CD1c-positive myeloid dendritic cell (primary cell): ENCODE measurements at regions not wholly inside any gene's neighbourhood (a gene's known extent, or its start where the extent isn't known, plus 50 kb on each side); places are given as distances from the start of the nearest gene placed in this dataset.
A peak's percentile ranks its signal among the peaks of the same experiment; 100 is the strongest.
"Not testable (repeated sequence)": the region's sequence is repeated elsewhere in the genome, so short reads cannot be mapped to it uniquely, and the experiment has no call there.

Experiments used
- DNase-seq: peaks from one replicate; pipeline ENCODE4 v3.0.0-alpha.2; 2016; ENCODE audit errors: extremely low spot score

DNA sequence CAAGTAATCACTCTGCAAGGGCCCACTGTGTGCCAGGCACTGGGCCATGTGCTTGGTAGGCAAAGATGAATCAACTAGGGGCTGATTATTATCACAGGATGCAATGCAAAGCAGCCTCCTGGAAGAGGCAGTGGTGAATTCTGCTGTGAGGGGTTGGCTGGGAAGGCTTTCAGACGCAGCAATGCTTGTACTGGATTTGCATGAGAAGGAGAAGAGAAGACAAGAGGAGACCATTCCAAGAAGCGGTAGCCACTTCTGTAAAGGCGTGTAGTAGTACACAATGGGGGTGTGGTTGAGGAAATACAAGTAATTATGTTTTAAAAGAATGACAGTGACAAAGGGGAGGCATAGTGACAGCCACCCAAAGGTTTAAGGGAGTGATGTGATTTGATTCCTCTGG lies 502.7 kb downstream of the PLCL1 start:
- no peak for DNase-seq

GRCh38 chr2:198304859-198305258 lies 500.5 kb downstream of the PLCL1 start:
- DNase-seq: no peak

DNA sequence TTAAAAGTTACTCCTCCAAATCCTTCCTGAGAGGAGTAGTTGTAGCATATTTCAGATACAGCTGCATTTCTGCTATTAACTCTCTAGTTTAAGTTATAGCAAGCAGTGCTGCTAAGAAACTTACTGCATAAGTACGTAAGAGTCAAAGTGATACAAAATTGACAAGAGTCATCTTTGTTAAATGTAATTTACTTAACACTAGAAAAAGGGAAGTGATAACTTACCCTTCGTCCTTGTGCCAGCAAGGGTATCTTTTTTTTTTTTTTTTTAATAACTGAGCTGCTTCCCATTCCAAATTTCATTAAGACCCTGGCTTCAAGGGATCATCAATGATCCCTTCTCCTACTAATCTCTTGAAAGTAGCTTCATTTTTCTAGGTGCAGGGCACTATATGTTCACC lies 493.0 kb downstream of the PLCL1 start:
- peak; percentile 45 for DNase-seq

GRCh38 chr2:198296665-198297308 lies 492.4 kb downstream of the PLCL1 start:
- DNase-seq: peak; percentile 68

GRCh38 chr2:198293281-198293680 lies 488.9 kb downstream of the PLCL1 start:
- no peak for DNase-seq

DNA sequence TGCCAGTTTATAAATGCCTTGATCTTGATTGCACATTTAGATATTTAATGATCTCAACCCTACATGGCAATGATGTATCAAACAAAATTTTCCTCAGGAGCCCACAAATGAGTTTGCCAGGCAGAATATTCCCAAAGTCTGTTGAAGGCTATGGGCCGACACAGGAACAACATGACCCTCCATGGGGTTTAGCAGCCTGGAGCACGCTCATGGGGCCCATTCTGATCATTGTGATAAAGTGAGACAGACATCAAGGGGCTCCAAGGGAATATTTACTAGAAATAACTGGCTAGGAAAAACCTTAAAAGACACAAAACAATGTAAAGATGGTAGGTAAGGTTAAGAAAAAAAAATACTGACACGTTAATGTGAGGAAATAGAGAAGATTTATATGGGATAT lies 485.4 kb downstream of the PLCL1 start:
- DNase-seq: no peak

DNA sequence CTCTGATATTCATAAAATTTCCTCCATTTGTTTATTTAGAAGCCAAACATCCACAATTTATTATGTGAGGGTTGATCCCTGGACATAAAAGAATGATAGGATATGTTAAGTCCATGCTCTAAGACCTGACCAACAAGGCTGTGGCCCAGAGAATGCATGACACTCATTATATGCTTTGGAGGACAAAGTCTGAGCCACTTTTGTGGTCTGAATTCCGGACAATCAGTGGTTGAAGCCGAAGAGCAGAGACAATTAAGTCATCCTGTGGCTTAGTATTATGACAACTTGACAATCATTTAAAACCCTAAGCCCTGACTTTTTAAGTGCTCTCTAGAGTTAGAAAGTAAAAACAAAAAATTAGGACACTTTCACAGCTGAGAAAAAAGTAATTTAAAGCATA lies 483.3 kb downstream of the PLCL1 start:
- no peak for DNase-seq

GRCh38 chr2:198285216-198285615 lies 480.8 kb downstream of the PLCL1 start:
- no peak for DNase-seq

GRCh38 chr2:198283146-198283545 lies 478.8 kb downstream of the PLCL1 start:
- DNase-seq: no peak

DNA sequence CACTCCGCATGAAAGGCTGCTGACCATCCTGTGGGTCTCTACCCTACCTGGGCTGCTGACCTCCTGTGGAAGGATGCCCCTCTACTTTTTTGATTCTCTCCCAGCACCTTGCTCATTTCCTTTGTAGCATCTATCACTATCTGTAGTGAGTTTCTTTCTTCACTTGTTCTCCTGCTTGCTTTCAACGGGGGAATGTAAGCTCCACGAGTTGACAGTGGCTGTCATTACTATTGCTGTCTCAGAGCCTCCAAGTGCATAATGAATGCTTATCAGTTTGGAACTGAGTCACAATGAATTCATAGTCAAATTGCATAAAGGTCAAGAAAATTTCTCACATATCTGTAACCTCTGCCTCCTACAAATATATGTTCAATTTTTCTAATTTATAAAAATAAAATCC lies 477.7 kb downstream of the PLCL1 start:
- DNase-seq: no peak

DNA sequence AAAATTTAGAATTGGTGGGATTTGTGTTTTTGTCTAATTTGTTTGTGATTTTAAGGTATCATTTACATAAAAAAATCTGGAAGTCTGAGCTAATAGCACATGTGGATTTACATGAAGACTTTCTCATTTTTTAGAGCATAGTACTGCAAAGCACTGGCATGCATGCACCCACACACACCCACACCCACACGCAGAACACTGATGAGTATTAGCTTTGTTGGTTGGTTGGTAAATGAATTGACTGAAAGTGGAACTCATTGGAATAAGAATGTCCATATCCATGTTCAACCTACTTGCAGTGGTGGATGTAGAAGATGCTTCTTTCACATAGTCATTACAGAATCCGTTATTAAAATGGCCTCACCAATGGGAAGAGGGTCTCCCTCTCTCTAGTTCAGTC lies 475.8 kb downstream of the PLCL1 start:
- DNase-seq: no peak

- DNase-seq: no peak
Observed at GRCh38 chr2:198279026-198279425, 474.6 kb downstream of the PLCL1 start.

GRCh38 chr2:198277181-198277580 lies 472.8 kb downstream of the PLCL1 start:
- DNase-seq: no peak

- DNase-seq: no peak
Observed at GRCh38 chr2:198273660-198274059, 469.3 kb downstream of the PLCL1 start.

DNA sequence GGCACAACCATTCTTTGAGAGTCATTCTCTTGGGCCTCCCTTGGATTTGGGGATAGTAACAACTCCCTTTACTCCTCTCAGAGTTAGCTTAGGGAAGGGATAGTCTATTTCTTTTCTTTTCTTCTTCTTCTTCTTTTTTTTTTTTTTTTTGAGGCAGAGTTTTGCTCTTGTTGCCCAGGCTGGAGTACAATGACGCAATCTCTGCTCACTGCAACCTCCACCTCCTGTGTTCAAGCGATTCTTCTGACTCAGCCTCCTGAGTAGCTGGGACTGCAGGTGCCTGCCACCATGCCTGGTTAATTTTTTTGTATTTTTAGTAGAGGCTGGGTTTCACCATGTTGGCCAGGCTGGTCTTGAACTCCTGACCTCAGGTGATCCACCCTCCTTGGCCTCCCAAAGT lies 465.8 kb downstream of the PLCL1 start:
- not testable (repeated sequence) for DNase-seq

- no peak for DNase-seq
Observed at GRCh38 chr2:198268519-198268918, 464.1 kb downstream of the PLCL1 start.

- no peak for DNase-seq
Observed at GRCh38 chr2:198259496-198259895, 455.1 kb downstream of the PLCL1 start.

- DNase-seq: no peak
Observed at GRCh38 chr2:198254536-198255090, 450.2 kb downstream of the PLCL1 start.

DNA sequence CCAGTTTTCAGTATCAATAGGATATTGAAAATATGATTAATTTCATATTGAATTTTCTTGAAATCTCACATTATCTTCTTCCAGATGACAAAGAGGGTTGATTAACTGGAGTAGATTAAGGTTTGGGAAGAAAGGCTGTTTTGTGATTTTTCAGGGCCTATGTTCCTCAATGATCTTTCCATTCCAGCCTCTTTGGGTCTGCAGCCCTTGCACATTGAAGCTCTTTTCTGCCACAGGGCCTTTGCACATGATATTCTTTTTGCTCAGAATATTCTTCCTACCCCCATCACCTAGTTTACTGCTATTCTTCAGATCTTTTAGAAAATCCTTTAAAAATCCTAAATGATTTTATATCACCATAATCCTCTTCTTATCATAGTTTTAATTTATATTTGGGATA lies 449.6 kb downstream of the PLCL1 start:
- DNase-seq: no peak

- DNase-seq: no peak
Observed at GRCh38 chr2:198252472-198252871, 448.1 kb downstream of the PLCL1 start.

DNA sequence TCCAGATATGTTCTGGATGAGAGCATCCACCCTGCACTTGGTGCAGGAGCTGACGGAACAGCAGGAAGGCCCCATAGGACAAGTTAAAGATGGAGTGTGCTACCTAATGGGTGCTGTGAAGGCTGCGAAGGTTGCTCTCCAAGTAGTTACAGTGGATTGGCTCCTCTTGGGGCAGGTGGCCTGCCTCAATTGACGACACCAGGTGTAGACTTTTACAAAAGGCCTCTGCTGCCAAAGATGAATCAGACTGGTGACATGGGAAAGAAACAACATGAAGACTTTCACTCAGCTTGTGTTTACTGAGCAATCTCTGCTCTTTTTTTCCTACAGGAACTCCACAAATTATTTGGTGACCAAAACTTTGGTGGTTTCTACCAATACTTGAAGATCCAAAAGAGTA lies 437.7 kb downstream of the PLCL1 start:
- DNase-seq: no peak

- no peak for DNase-seq
Observed at GRCh38 chr2:198238429-198238828, 434.0 kb downstream of the PLCL1 start.

DNA sequence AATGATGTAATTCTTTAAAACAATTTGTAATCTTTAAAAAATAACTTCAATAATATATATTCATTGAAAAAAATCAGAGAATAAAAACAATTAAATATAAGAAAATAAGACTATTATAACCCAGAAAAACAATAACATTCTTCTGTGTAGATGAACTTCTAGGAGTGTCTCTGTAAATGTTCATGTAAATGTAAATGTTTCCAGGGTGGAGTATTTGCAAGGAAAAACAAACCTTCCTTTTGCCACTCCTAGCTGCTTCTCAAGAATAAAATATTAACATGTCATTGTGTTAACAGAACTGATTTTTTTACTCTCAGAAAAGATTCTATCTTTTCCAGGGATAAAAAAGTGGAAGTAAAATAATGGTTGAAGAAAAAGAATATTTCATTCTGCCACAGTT lies 431.9 kb downstream of the PLCL1 start:
- no peak for DNase-seq

DNA sequence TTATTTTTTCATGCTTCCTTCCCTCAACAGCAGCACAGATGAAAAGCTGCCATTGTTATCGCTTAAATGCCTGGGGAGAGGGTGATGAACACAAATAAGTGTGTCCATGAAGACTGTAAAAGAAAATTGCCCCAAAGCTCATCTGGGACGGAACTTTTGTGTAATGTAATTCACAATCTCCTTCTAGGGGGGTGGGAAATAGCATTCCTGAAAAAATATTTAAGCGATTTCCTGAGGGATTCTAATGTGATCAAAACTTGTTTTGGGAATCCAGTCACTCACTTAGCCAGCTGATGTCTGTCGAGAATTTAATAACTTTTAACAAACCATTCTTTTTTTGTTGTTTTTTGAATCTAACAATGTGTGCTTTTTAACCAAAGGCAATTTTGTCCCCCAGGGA lies 427.9 kb downstream of the PLCL1 start:
- DNase-seq: no peak
